Tibial artery (tissue), 4 donors: ENCODE measurements at regions not wholly inside any gene's neighbourhood (a gene's known extent, or its start where the extent isn't known, plus 50 kb on each side); places are given as distances from the start of the nearest gene placed in this dataset.

Experiments
- DNase-seq, 2 donors: peaks; one replicate each; pipeline ENCODE4 v3.0.0-alpha.2; 2019
- H3K27ac ChIP-seq, 2 donors: fragments of 200-600 bp; sonication (generic) in 1 of 2; 1 replicate in 1 of 2; 2 replicates in 1 of 2; pipeline ENCODE4 v1.5.1; 2018 to 2019; ENCODE audit warnings: mild to moderate bottlenecking in 1 of 2
- H3K27me3 ChIP-seq, 2 donors: fragments of 200-600 bp; sonication (generic) in 1 of 2; one replicate each; pipeline versions ENCODE4 v1.5.1 to v1.6.0; 2016 to 2019
- H3K36me3 ChIP-seq, 3 donors: fragments of 200-600 bp; sonication (generic) in 2 of 3; one replicate each; pipeline ENCODE4 v1.5.1; 2016 to 2019; ENCODE audit warnings: mild to moderate bottlenecking in 2 of 3
- H3K4me1 ChIP-seq, 4 donors: fragments of 200-600 bp; sonication (generic) in 2 of 4; 1 replicate in 3 of 4; 2 replicates in 1 of 4; pipeline ENCODE4 v1.5.1; 2016 to 2019
- H3K4me3 ChIP-seq, 2 donors: fragments of 200-600 bp; sonication (generic) in 1 of 2; 1 replicate in 1 of 2; 2 replicates in 1 of 2; pipeline ENCODE4 v1.5.1; 2018 to 2019; ENCODE audit warnings: mild to moderate bottlenecking in 2 of 2
- H3K9me3 ChIP-seq, 3 donors: fragments of 200-600 bp; sonication (generic) in 1 of 3; one replicate each; pipeline ENCODE4 v1.5.1; 2016 to 2019
- intact Hi-C: fragments of 100-400 bp; cut with DNase I; formaldehyde crosslinking; loops from one replicate; pipeline ENCODE4 v1.15.0; 2023; ENCODE audit warnings: low total_unique reads
- TF ChIP-seq, protein P1 (sequence below), 2 experiments: fragments of 200-600 bp in 1 of 2; fragments of 450-650 bp in 1 of 2; IDR thresholded peaks; one replicate each; pipeline ENCODE4 v1.5.1; 2017 to 2019; ENCODE audit warnings: antibody characterized with exemption in 2 of 2, mild to moderate bottlenecking in 1 of 2, moderate library complexity in 1 of 2

DNA sequence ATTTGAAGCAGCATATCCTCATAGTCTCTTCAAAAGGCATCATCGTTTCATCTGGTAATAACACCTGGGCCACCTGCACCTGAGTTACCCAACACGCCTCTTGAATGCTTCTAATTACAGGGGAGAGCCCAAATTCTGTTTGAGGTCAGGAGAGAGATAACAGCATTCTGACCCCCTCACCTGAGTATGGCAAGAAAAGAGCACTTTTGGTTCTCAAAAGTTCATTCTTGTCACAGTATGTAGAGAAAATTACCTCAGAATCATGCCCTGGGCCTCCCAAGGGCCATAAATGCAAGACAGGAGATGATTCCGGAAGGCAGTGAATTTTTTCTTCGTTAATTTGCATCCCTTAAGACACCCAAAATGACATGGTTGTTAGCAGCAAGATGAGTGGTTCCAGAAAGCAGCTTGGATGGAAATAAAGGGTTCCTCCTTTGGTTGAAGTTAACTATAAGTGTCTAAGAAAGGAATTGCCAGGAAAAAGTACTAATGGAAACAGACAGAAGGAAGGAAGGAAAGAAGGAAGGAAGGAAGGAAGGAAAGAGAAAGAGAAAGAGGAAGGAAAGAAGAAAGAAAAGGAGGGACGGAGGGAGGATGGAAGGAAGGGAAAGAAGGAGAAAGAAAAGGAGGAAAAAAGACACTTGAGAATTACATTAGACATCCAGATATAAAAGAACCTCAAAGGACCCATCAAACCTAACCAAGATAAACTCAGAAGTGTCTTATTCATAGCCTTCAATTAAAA lies 228.4 kb upstream of the RHOBTB1 start:
- no peak overlapping the region for H3K4me3 ChIP-seq
- no peaks in the 10 kb centered on the region for H3K27me3 ChIP-seq
- no peaks in the 10 kb centered on the region for H3K36me3 ChIP-seq
- peaks cover 0 to 4% (median 0%) of the 10 kb centered on the region in 3 donors for H3K9me3 ChIP-seq
- intact Hi-C loops = no loop called here
- H3K4me1 ChIP-seq = peaks cover 0 to 7% (median 0%) of the 10 kb centered on the region in 4 donors
- no peak for DNase-seq
- TF ChIP-seq, protein P1, sequence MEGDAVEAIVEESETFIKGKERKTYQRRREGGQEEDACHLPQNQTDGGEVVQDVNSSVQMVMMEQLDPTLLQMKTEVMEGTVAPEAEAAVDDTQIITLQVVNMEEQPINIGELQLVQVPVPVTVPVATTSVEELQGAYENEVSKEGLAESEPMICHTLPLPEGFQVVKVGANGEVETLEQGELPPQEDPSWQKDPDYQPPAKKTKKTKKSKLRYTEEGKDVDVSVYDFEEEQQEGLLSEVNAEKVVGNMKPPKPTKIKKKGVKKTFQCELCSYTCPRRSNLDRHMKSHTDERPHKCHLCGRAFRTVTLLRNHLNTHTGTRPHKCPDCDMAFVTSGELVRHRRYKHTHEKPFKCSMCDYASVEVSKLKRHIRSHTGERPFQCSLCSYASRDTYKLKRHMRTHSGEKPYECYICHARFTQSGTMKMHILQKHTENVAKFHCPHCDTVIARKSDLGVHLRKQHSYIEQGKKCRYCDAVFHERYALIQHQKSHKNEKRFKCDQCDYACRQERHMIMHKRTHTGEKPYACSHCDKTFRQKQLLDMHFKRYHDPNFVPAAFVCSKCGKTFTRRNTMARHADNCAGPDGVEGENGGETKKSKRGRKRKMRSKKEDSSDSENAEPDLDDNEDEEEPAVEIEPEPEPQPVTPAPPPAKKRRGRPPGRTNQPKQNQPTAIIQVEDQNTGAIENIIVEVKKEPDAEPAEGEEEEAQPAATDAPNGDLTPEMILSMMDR (IDR thresholded peaks at IDR 0.05) = no peak
- no peak overlapping the region for H3K27ac ChIP-seq

DNA sequence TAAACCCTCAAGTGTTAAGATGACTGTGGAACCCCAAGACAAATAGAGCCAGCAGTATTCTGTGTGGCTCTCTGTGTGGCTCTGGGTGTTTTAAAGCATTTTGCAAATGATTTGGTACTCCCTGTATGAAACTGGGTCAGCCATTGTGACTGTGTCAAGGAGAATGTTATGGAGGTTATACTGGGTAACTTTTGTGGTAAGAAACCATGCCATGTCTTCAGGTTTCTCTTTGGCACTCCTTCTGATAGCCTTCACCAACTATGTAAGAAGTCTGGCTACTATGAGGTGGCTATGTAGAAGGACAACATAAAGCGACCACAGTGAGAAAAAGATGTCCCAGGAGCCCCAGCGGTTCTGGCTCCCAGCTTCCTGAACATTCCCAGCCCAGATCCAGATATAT lies 226.6 kb upstream of the RHOBTB1 start:
- H3K27ac ChIP-seq = no peak overlapping the region
- peaks cover 0 to 5% (median 0%) of the 10 kb centered on the region in 3 donors for H3K9me3 ChIP-seq
- TF ChIP-seq, protein P1 (IDR thresholded peaks at IDR 0.05) = no peak
- no peak for DNase-seq
- no peak overlapping the region for H3K4me3 ChIP-seq
- intact Hi-C loops = no loop called here
- H3K36me3 ChIP-seq = no peaks in the 10 kb centered on the region
- peaks cover 0 to 11% (median 3%) of the 10 kb centered on the region in 4 donors for H3K4me1 ChIP-seq
- H3K27me3 ChIP-seq = no peaks in the 10 kb centered on the region

DNA sequence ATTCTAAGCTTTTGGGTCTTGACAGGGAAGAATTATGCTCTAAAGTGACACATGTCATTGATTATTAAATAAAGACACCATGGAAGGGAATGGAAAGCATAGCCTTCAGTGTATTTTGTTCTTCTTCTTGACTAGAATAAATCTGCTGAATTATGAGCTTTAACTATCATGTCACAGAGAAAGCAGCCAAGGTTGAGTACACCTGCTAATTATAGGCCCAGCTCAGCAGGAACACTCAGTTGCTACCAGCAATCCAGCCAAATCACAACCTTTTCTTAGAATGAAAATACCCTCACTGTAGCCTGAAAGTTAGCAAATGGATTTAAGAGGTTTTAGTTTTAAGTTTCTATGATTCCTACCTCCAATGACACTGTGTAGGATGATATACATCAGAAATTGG lies 225.3 kb upstream of the RHOBTB1 start:
- Histone ChIP-seq H3K27ac (no peak overlapping the region), H3K4me3 (no peak overlapping the region), H3K9me3 (peaks cover 0 to 5% (median 0%) of the 10 kb centered on the region in 3 donors), H3K36me3 (no peaks in the 10 kb centered on the region), H3K27me3 (no peaks in the 10 kb centered on the region), H3K4me1 (peaks cover 0 to 21% (median 11%) of the 10 kb centered on the region in 4 donors)
- DNase-seq = no peak
- intact Hi-C loops = no loop called here
- TF ChIP-seq, protein P1 (IDR thresholded peaks at IDR 0.05) = no peak

DNA sequence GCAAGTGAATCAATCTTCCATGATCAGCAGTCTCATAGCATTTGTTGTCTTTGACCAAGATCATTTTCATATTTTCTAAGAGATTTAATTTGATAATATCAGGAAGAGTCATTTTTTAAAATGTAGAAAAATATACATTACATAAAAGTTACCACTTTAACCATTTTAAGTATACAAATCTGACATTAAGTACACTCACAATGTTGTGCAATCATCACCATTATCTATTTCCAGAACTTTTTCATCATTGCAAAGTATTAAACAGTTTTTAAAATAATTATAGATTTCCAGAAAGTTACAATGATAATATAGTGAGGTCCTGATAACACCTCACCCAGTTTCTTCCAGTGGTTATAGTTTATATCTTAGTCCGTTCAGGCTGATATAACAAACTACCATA lies 222.5 kb upstream of the RHOBTB1 start:
- intact Hi-C loops = no loop called here
- no peak overlapping the region for H3K27ac ChIP-seq

DNA sequence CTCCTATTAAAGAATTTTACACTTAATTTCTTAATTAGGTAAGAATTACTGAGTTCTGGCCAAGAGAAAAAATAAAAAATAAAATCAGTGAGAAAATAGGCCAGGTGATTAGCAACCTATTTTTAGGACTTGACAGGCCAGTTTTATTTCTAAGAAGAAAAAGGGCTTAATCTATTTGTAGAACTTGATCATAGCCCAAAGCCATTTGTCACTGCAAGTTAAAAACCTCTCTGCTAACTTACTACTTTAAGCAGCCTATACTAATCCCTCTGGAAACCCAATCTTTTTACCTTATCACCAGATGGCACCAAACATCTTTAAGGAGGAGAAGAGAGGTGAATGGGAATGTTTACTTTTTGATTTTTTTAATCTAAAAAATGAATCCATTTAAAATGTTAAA lies 222.1 kb upstream of the RHOBTB1 start:
- TF ChIP-seq, protein P1 (IDR thresholded peaks at IDR 0.05) = no peak
- Histone ChIP-seq H3K27ac (no peak overlapping the region), H3K27me3 (no peaks in the 10 kb centered on the region), H3K36me3 (no peaks in the 10 kb centered on the region), H3K4me1 (peaks cover 0 to 24% (median 16%) of the 10 kb centered on the region in 4 donors), H3K4me3 (no peak overlapping the region), H3K9me3 (peaks cover 0 to 5% (median 0%) of the 10 kb centered on the region in 3 donors)
- DNase-seq = no peak
- intact Hi-C loops = no loop called here

More for the DNA sequence above, 222.5 kb upstream of the RHOBTB1 start:
- Histone ChIP-seq H3K4me1 (peaks cover 0 to 24% (median 16%) of the 10 kb centered on the region in 4 donors), H3K4me3 (no peak overlapping the region), H3K27me3 (no peaks in the 10 kb centered on the region), H3K36me3 (no peaks in the 10 kb centered on the region), H3K9me3 (peaks cover 0 to 5% (median 0%) of the 10 kb centered on the region in 3 donors)
- TF ChIP-seq, protein P1 (IDR thresholded peaks at IDR 0.05) = no peak
- DNase-seq = no peak
